ENCODE measurements at regions not wholly inside any gene's neighbourhood (a gene's known extent, or its start where the extent isn't known, plus 50 kb on each side); places are given as distances from the start of the nearest gene placed in this dataset. TPM values are rescaled to one million over a fixed set of nuclear protein-coding genes. Genes with fewer than 3 reads are reported as not detected.

GRCh38 chr9:119429302-119429701 lies 60.1 kb upstream of the BRINP1 start:
- DNase-seq (ENCODE audit: insufficient read length, low spot score, missing footprints): no peak
- no peaks in the 10 kb centered on the region for H3K9me3 ChIP-seq (ENCODE audit: low read depth, low read length)
- H3K27ac ChIP-seq (ENCODE audit: low read depth, low read length): no peak overlapping the region
- no peaks in the 10 kb centered on the region for H3K27me3 ChIP-seq (ENCODE audit: insufficient read depth, low read length)
- no peaks in the 10 kb centered on the region for H3K36me3 ChIP-seq (ENCODE audit: insufficient read depth, low read length)
- no peaks in the 10 kb centered on the region for H4K20me1 ChIP-seq (ENCODE audit: insufficient read depth, low read length)
- H3K4me3 ChIP-seq (ENCODE audit: insufficient read depth, low read length): no peak overlapping the region
- H3K4me1 ChIP-seq (ENCODE audit: insufficient read depth, low read length): no peaks in the 10 kb centered on the region
- H2AFZ ChIP-seq (ENCODE audit: low read length): no peak overlapping the region
- no peak overlapping the region for H3K4me2 ChIP-seq (ENCODE audit: insufficient read depth, low read length)
- TF ChIP-seq CTCF (IDR thresholded peaks at IDR 0.05; ENCODE audit: extremely low read depth, low read depth, low read length): no peak
- H3K79me2 ChIP-seq (ENCODE audit: insufficient read depth, low read length): no peaks in the 10 kb centered on the region

GRCh38 chr9:119420231-119420630 lies 51.0 kb upstream of the BRINP1 start:
- DNase-seq (ENCODE audit: insufficient read length, low spot score, missing footprints): no peak
- H4K20me1 ChIP-seq (ENCODE audit: insufficient read depth, low read length): no peaks in the 10 kb centered on the region
- TF ChIP-seq CTCF (IDR thresholded peaks at IDR 0.05; ENCODE audit: extremely low read depth, low read depth, low read length): no peak
- no peaks in the 10 kb centered on the region for H3K4me1 ChIP-seq (ENCODE audit: insufficient read depth, low read length)
- no peaks in the 10 kb centered on the region for H3K9me3 ChIP-seq (ENCODE audit: low read depth, low read length)
- no peak overlapping the region for H2AFZ ChIP-seq (ENCODE audit: low read length)
- H3K36me3 ChIP-seq (ENCODE audit: insufficient read depth, low read length): no peaks in the 10 kb centered on the region
- no peak overlapping the region for H3K4me3 ChIP-seq (ENCODE audit: insufficient read depth, low read length)
- no peak overlapping the region for H3K27ac ChIP-seq (ENCODE audit: low read depth, low read length)
- no peaks in the 10 kb centered on the region for H3K27me3 ChIP-seq (ENCODE audit: insufficient read depth, low read length)
- H3K4me2 ChIP-seq (ENCODE audit: insufficient read depth, low read length): no peak overlapping the region
- H3K79me2 ChIP-seq (ENCODE audit: insufficient read depth, low read length): no peaks in the 10 kb centered on the region

Small RNA genes in the stretch of these regions (small RNA-seq; reads per million reads assigned to genes)
- not detected for gene MIR147A

Measured in osteoblast (primary cell).